Fibroblast of lung (primary cell): ENCODE measurements at regions not wholly inside any gene's neighbourhood (a gene's known extent, or its start where the extent isn't known, plus 50 kb on each side); places are given as distances from the start of the nearest gene placed in this dataset.

Source experiments
- EZH2 ChIP-seq: IDR thresholded peaks from 2 replicates; pipeline ENCODE4 v1.5.1; 2012; ENCODE audit warnings: low read length, control low read depth, mild to moderate bottlenecking; ENCODE audit errors: missing control alignments
- TF ChIP-seq, protein P1 (sequence below), 2 donors: IDR thresholded peaks in 1 of 2; conservative IDR thresholded peaks in 1 of 2; 1 replicate in 1 of 2; 2 replicates in 1 of 2; pipeline ENCODE4 v1.5.1; 2011 to 2012; ENCODE audit warnings: low read length in 2 of 2, control low read depth in 1 of 2, inconsistent platforms in 1 of 2, low read depth in 1 of 2, mild to moderate bottlenecking in 1 of 2

DNA sequence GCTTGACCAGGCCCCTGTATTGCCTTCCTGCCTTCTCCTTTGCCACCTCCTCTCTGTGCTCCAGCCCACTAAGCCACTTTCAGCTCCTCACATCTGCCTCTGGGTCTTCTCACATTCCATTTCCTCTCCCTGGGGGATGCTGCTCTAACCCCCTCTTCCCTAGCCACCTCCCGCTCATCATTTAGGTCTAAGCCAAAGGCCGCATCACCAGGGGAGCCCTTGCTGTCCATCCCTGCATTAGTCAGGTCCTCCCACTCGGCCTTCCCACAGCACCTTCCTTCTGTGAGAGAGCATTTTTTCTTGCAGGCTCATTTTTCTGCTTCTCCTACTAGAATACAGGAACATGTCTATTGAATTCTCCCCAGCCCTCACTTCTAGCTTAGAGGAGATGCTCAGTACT is 72.6 kb upstream of the GALNT10 start:
- TF ChIP-seq, protein P1, sequence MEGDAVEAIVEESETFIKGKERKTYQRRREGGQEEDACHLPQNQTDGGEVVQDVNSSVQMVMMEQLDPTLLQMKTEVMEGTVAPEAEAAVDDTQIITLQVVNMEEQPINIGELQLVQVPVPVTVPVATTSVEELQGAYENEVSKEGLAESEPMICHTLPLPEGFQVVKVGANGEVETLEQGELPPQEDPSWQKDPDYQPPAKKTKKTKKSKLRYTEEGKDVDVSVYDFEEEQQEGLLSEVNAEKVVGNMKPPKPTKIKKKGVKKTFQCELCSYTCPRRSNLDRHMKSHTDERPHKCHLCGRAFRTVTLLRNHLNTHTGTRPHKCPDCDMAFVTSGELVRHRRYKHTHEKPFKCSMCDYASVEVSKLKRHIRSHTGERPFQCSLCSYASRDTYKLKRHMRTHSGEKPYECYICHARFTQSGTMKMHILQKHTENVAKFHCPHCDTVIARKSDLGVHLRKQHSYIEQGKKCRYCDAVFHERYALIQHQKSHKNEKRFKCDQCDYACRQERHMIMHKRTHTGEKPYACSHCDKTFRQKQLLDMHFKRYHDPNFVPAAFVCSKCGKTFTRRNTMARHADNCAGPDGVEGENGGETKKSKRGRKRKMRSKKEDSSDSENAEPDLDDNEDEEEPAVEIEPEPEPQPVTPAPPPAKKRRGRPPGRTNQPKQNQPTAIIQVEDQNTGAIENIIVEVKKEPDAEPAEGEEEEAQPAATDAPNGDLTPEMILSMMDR (conservative IDR thresholded peaks at IDR 0.05 in 1 of 2, IDR thresholded peaks at IDR 0.05 in 1 of 2; ENCODE audit: low read depth in 1 of 2, low read length in 2 of 2): no peak
- no peak for TF ChIP-seq EZH2
